ENCODE measurements at regions not wholly inside any gene's neighbourhood (a gene's known extent, or its start where the extent isn't known, plus 50 kb on each side); places are given as distances from the start of the nearest gene placed in this dataset.

- H3K9ac ChIP-seq (ENCODE audit: low read length) = no peak overlapping the region
- peaks cover 0 to 8% of the 10 kb centered on the region in 2 experiments; a peak in 2 of 4 replicates for H3K4me1 ChIP-seq (ENCODE audit: control insufficient read depth in 1 of 2, insufficient read depth in 2 of 2, low read length in 2 of 2)
- ChIA-PET POLR2A (no interaction called here), RAD21 (ENCODE audit: low non-redundant PET in 1 of 2, low total read pairs in 2 of 2, uncharacterized antibody in 2 of 2, unreplicated experiment in 2 of 2) (no interaction called here), CTCF (no interaction called here)
- H2AFZ ChIP-seq (ENCODE audit: low read depth, low read length, poor library complexity, severe bottlenecking) = no peak overlapping the region
- BruUV-seq (replicated peaks) = no TSS peak
- no peaks in the 10 kb centered on the region for H3K27me3 ChIP-seq (ENCODE audit: insufficient read depth, low read length)
- ATAC-seq (no peak), DNase-seq (ENCODE audit: low read depth, low spot score) (no peak)
- H3K27ac ChIP-seq (ENCODE audit: low read depth, low read length) = no peak overlapping the region
- no peaks in the 10 kb centered on the region for H3K9me3 ChIP-seq (ENCODE audit: control insufficient read depth in 1 of 2, insufficient read depth in 1 of 2, low read depth in 1 of 2, low read length in 2 of 2)
- no peaks in the 10 kb centered on the region for H3K36me3 ChIP-seq (ENCODE audit: control insufficient read depth in 1 of 2, insufficient read depth in 2 of 2, low read length in 2 of 2)
- no peak overlapping the region for H3K4me2 ChIP-seq (ENCODE audit: low read length)
- TF ChIP-seq RAD21 (IDR thresholded peaks at IDR 0.05; ENCODE audit: low read depth) (no peak), POLR2AphosphoS5 (IDR thresholded peaks at IDR 0.05; ENCODE audit: low read depth, low read length) (no peak), YY1 (IDR thresholded peaks at IDR 0.05; ENCODE audit: extremely low read depth, insufficient replicate concordance, low read depth, low read length) (no peak), FOSL1 (IDR thresholded peaks at IDR 0.05; ENCODE audit: low read depth) (no peak), JUND (IDR thresholded peaks at IDR 0.05) (no peak), SRF (IDR thresholded peaks at IDR 0.05; ENCODE audit: low read depth) (no peak), ZNF274 (IDR thresholded peaks at IDR 0.05; ENCODE audit: low read depth, low read length) (no peak), EZH2 (IDR thresholded peaks at IDR 0.05) (no peak), ZBTB33 (IDR thresholded peaks at IDR 0.05; ENCODE audit: extremely low read depth, insufficient replicate concordance, low read length) (no peak), CTCF (IDR thresholded peaks at IDR 0.05 in 2 of 3, conservative IDR thresholded peaks at IDR 0.05 in 1 of 3; ENCODE audit: borderline replicate concordance in 1 of 3, insufficient read depth in 1 of 3, low read depth in 2 of 3, low read length in 2 of 3) (no peak), CBX3 (IDR thresholded peaks at IDR 0.05; ENCODE audit: low read depth) (no peak), REST (IDR thresholded peaks at IDR 0.05; ENCODE audit: low read depth) (no peak), EZH2phosphoT487 (IDR thresholded peaks at IDR 0.05; ENCODE audit: borderline replicate concordance) (no peak), TCF7L2 (IDR thresholded peaks at IDR 0.05; ENCODE audit: borderline replicate concordance, extremely low read depth, insufficient read depth, insufficient read length) (no peak), ATF3 (IDR thresholded peaks at IDR 0.05) (no peak), SIN3A (IDR thresholded peaks at IDR 0.05; ENCODE audit: low read depth) (no peak), EGR1 (IDR thresholded peaks at IDR 0.05; ENCODE audit: low read depth) (no peak), ELF1 (IDR thresholded peaks at IDR 0.05; ENCODE audit: borderline replicate concordance, low read depth) (no peak), POLR2A (IDR thresholded peaks at IDR 0.05; ENCODE audit: borderline replicate concordance, extremely low read depth, insufficient read depth, insufficient read length) (no peak), CEBPB (IDR thresholded peaks at IDR 0.05; ENCODE audit: low read depth) (no peak)
- no peaks in the 10 kb centered on the region for H3K79me2 ChIP-seq (ENCODE audit: insufficient read depth, low read length)
- no peaks in the 10 kb centered on the region for H4K20me1 ChIP-seq (ENCODE audit: insufficient read depth)
- no peaks in the 10 kb centered on the region for H3K9me2 ChIP-seq (ENCODE audit: insufficient read depth)
- no peak overlapping the region for H3K4me3 ChIP-seq (replicated peaks in 1 of 2; ENCODE audit: low read depth in 1 of 2, low read length in 2 of 2)
- intact Hi-C loops (cut with micrococcal nuclease) = no loop called here
Measured at GRCh38 chr1:60877376-60877775, 205.0 kb upstream of the NFIA start.

Measured in HCT116 (cell line).